ENCODE measurements at regions not wholly inside any gene's neighbourhood (a gene's known extent, or its start where the extent isn't known, plus 50 kb on each side); places are given as distances from the start of the nearest gene placed in this dataset.

DNA sequence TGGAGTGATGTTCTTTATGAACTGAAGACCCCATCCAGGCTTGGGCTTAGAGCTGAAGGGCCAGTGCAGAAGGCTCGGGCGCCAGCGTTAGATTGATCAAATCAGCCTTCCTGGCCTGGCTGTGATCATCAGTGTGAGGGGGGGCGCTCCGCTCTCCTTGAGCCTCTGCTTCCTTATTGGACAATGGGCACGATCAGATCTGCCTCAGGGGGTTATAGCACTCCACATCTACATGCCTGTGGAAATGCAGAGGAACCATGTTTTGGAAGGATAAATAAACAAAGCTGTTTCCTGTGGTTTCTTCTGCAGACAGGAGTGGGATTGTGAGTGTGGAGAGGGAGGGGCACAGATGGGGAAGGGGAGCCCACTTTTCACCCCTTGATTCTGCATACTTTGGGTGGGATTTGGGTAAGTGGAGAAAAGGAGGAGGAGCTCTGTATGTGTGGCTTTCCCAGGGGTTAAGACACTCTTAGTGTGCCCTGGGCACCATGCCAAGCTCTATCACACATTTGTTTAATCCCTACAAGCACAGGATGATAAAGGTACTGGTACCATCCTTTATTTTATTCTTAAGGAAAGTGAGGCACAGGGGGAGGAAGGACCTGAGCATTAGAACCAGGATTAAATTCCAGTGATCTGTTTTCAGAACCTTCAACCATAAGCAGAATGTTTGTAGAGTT is 150.5 kb downstream of the EN1 start:
- no peak for DNase-seq

DNA sequence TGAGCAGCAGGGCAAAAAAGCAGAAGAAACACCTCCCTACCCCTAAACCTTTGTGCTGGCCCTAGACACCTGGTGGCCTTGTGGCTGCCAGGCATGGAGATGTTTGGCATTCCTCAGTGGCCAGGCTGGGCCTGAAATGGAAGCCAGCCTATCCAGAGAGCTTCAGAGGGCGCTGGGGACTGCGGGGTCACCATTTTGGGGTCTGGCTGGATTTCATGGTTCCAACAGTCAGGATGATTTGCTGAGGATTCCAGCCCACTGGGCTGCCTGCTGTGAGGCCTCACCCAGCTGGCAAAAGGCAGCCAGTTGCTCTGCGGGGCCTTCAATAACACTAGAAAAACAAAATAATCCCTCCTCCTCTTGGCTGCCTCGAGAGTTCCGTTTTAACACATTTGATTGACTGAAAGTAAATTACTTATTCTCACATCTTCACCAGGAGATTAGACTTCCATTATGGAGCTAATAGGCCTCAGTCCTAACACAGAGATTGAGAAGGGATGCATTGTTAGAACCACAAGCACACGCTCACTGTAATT is 154.1 kb downstream of the EN1 start:
- no peak for DNase-seq

GRCh38 chr2:118689874-118690273 is 157.6 kb downstream of the EN1 start:
- DNase-seq: no peak

- DNase-seq: no peak
Observed at GRCh38 chr2:118689456-118689855, 158.0 kb downstream of the EN1 start.

DNA sequence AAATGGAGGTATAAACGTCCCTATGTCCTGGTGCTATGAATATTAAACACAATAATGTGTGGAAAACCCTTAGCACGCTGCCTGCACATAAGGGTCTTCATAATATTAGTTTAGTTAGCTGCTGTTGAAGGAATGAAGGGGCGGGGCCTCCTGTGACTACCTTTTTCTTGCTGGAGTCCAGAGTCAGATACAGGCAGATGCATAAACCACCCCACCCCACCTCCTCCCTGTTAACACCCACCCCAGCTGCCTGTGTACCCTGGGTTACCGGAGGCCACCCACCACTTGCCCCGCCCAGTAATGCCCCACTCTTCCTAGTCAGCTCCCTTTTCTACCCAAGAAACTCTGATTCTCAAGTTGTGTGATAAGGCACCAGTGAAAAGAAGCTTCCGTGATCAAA is 158.4 kb downstream of the EN1 start:
- DNase-seq: no peak

DNA sequence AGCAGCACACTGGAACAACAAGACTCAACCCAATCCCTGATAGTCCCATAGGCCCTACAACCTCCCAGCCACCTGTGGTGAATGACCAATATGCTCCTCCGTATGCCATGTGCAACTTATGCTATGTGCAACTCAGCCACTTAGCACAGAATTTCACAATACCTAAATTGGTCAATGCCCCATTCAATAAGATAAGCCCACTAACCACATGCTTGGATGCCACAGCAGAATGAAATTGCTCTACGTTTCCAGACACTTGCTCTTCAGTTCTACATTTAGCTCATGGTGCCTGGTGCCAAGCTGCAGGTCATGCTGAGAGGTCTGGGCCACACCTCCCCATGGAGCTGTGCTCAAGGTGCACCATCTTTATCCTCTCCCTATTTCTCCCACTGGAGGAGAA is 159.8 kb downstream of the EN1 start:
- no peak for DNase-seq

DNA sequence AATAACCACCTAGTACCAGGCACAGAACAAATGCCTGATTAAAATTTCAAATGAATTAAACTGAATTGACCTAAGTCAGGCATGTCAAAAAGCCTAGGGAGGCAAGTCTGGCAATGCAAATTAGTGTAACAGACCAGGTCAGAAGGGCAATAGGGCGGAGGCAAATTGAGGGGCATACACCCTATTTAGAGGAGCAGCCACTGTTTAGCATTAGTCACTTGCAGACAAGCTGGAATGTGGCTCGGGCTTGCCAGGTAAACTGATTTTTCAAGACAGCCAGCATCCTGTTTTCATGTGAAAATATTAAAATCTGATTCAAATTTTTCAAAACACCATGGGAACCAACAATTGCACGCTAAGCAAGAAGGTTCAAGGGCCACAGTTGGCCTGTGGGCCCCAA is 160.3 kb downstream of the EN1 start:
- no peak for DNase-seq

DNA sequence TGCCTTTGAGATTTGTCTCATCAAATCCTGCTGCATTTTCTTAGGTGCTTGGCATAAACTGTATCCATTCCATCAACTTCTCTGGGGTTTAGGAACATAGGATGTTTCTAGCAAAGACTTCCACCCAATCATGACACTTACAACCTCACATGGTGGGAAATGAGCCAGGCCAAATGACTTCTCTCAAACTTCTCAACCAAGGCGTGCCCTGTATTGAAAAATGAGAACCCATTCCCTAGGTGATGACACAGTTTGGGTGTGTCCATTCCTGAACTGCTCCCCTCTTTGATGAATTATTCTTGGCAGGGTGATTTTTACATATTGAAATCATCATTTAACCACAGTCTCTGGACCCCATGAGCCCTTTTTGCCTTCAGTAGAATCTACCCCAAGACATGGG is 161.1 kb downstream of the EN1 start:
- no peak for DNase-seq

- no peak for DNase-seq
Observed at GRCh38 chr2:118683460-118683859, 164.0 kb downstream of the EN1 start.

DNA sequence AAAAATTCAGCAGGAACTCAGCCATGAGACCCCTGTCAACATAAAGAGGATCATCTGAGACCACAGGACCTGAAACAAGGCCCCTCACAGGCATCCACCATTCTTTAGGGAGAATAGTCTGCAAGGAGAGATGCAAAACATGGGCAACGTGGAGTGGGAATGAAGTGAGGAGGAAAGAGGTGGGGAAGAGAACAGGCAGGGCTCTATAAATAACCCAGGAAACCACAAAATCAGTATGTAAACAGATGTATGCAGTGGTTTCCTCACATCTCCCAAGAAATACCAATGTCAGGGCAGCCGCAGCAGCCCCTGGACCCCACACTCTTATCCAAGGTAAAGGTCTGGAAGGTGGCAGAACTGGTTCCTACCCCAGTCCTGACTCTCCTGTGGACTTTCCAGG is 168.5 kb downstream of the EN1 start:
- no peak for DNase-seq

GRCh38 chr2:118677546-118677945 is 169.9 kb downstream of the EN1 start:
- DNase-seq: no peak

GRCh38 chr2:118675531-118675930 is 171.9 kb downstream of the EN1 start:
- no peak for DNase-seq

DNA sequence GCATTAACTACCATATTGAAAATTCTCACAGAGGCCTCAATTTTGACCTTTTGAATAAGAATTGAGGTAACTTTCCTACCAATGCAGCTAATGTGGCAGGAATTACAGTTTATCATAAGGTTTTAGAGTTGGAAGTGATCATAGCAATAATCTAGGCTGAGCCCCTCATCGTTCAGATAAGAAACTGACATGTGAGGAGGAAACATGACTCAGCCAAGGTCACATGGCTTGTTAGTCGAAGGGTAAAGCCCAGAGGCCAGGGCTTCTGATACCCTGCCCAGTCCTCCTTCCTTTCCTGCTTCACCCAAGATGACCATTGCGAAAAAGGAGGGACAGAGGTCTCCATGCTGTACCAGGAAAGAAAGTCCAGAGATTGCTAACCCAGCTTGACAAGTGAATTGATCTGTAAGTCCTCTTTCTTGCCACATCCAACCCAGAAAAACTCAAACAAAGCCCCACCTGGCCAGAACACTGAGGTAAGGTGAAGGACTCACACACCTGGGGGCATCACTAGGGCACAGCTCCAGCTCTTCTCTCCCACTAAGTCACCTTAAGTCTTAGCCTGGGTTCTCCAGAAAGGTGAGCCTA is 174.8 kb downstream of the EN1 start:
- DNase-seq: no peak

- no peak for DNase-seq
Observed at GRCh38 chr2:118671701-118672454, 175.6 kb downstream of the EN1 start.

GRCh38 chr2:118670838-118671237 is 176.6 kb downstream of the EN1 start:
- DNase-seq: no peak

DNA sequence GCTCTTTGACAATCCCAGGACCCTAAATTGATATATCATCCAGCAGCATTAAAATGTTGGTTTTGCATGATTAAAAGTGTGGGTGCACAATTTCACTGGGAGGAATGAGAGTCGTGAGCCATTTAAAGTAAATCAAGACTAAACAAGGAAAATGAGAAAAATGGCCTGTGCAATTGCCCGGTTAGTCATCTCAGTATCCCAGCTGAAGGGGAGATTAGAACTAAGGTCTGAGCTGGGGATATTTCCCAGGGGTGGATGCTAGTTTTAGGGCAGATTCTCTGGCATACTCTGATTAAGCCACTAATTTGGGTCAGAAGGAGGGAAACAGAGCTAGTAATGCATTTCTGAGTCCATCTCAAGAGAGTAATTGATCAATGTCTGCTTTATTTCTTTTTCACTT is 177.2 kb downstream of the EN1 start:
- DNase-seq: no peak

- DNase-seq: no peak
Observed at GRCh38 chr2:118669654-118670053, 177.8 kb downstream of the EN1 start.

- peak; percentile 87 for DNase-seq
Observed at GRCh38 chr2:118668431-118669424, 178.7 kb downstream of the EN1 start.

GRCh38 chr2:118667964-118668363 is 179.5 kb downstream of the EN1 start:
- DNase-seq: no peak

DNA sequence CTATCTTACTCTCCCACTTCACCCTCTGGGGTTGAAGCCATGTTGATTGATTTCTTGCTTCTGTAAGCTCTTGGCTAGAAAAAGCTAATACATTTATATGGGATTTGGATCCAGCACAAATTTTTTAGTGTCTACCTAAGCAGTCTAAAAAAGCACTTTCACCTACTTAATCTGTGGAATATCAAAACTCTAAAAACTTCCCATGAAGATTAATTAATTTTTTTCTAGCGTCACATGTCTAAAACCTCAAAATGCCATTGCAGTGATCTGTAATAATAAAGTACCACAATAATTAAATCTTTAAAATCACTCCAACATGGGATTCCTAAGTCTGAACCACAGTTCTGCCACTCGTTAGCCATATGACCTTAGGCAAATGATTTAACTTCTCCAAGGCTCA is 180.1 kb downstream of the EN1 start:
- DNase-seq: no peak

GRCh38 chr2:118665784-118666529 is 181.5 kb downstream of the EN1 start:
- DNase-seq: no peak

GRCh38 chr2:118661179-118661578 is 186.3 kb downstream of the EN1 start:
- DNase-seq: no peak
